ENCODE measurements at regions not wholly inside any gene's neighbourhood (a gene's known extent, or its start where the extent isn't known, plus 50 kb on each side); places are given as distances from the start of the nearest gene placed in this dataset.

- Mint-ChIP-seq H3K9me3 (no peaks in the 10 kb centered on the region), H3K27me3 (ENCODE audit: insufficient read depth) (no peaks in the 10 kb centered on the region), H3K36me3 (ENCODE audit: low read depth) (no peaks in the 10 kb centered on the region), H3K27ac (no peak overlapping the region), H3K4me3 (no peak overlapping the region), H3K4me1 (ENCODE audit: low read depth) (no peaks in the 10 kb centered on the region)
- no peak for DNase-seq
- no peak for TF ChIP-seq CTCF (IDR thresholded peaks at IDR 0.05)
These were observed 126.3 kb downstream of the KCTD12 start for GRCh38 chr13:76759877-76760276.

GRCh38 chr13:76758738-76759137 lies 127.5 kb downstream of the KCTD12 start:
- Mint-ChIP-seq H3K4me3 (no peak overlapping the region), H3K9me3 (no peaks in the 10 kb centered on the region), H3K36me3 (ENCODE audit: low read depth) (no peaks in the 10 kb centered on the region), H3K4me1 (ENCODE audit: low read depth) (no peaks in the 10 kb centered on the region), H3K27ac (no peak overlapping the region), H3K27me3 (ENCODE audit: insufficient read depth) (no peaks in the 10 kb centered on the region)
- no peak for DNase-seq
- TF ChIP-seq CTCF (IDR thresholded peaks at IDR 0.05), result no peak

GRCh38 chr13:76758257-76758656 lies 127.9 kb downstream of the KCTD12 start:
- H3K4me3 Mint-ChIP-seq, result no peak overlapping the region
- no peak overlapping the region for H3K27ac Mint-ChIP-seq
- H3K4me1 Mint-ChIP-seq (ENCODE audit: low read depth), result no peaks in the 10 kb centered on the region
- H3K36me3 Mint-ChIP-seq (ENCODE audit: low read depth), result no peaks in the 10 kb centered on the region
- no peaks in the 10 kb centered on the region for H3K9me3 Mint-ChIP-seq
- no peak for TF ChIP-seq CTCF (IDR thresholded peaks at IDR 0.05)
- DNase-seq, result no peak
- no peaks in the 10 kb centered on the region for H3K27me3 Mint-ChIP-seq (ENCODE audit: insufficient read depth)

- TF ChIP-seq CTCF (IDR thresholded peaks at IDR 0.05), result no peak
- DNase-seq, result no peak
- no peak overlapping the region for H3K4me3 Mint-ChIP-seq
- no peaks in the 10 kb centered on the region for H3K9me3 Mint-ChIP-seq
- no peaks in the 10 kb centered on the region for H3K4me1 Mint-ChIP-seq (ENCODE audit: low read depth)
- no peaks in the 10 kb centered on the region for H3K27me3 Mint-ChIP-seq (ENCODE audit: insufficient read depth)
- no peaks in the 10 kb centered on the region for H3K36me3 Mint-ChIP-seq (ENCODE audit: low read depth)
- H3K27ac Mint-ChIP-seq, result no peak overlapping the region
These were observed 129.8 kb downstream of the KCTD12 start for GRCh38 chr13:76756451-76756850.

- Mint-ChIP-seq H3K4me1 (ENCODE audit: low read depth) (no peaks in the 10 kb centered on the region), H3K27me3 (ENCODE audit: insufficient read depth) (no peaks in the 10 kb centered on the region), H3K4me3 (no peak overlapping the region), H3K27ac (no peak overlapping the region), H3K36me3 (ENCODE audit: low read depth) (no peaks in the 10 kb centered on the region), H3K9me3 (no peaks in the 10 kb centered on the region)
- no peak for TF ChIP-seq CTCF (IDR thresholded peaks at IDR 0.05)
- no peak for DNase-seq
These were observed 131.8 kb downstream of the KCTD12 start for GRCh38 chr13:76754414-76754813.

- H3K27me3 Mint-ChIP-seq (ENCODE audit: insufficient read depth), result no peaks in the 10 kb centered on the region
- H3K4me1 Mint-ChIP-seq (ENCODE audit: low read depth), result no peaks in the 10 kb centered on the region
These were observed 134.9 kb downstream of the KCTD12 start for GRCh38 chr13:76751278-76751677.

More at GRCh38 chr13:76751278-76751677, 134.9 kb downstream of the KCTD12 start:
- Mint-ChIP-seq H3K4me3 (no peak overlapping the region), H3K36me3 (ENCODE audit: low read depth) (no peaks in the 10 kb centered on the region), H3K27ac (no peak overlapping the region), H3K9me3 (no peaks in the 10 kb centered on the region)
- TF ChIP-seq CTCF (IDR thresholded peaks at IDR 0.05), result no peak
- DNase-seq, result no peak
